Kidney glomerular epithelial cell (primary cell): ENCODE measurements at regions not wholly inside any gene's neighbourhood (a gene's known extent, or its start where the extent isn't known, plus 50 kb on each side); places are given as distances from the start of the nearest gene placed in this dataset.
A peak's percentile ranks its signal among the peaks of the same experiment; 100 is the strongest.

Experiments
- DNase-seq: peaks from one replicate; lab custom pipeline; 2025; lab: John Stamatoyannopoulos, UW

DNA sequence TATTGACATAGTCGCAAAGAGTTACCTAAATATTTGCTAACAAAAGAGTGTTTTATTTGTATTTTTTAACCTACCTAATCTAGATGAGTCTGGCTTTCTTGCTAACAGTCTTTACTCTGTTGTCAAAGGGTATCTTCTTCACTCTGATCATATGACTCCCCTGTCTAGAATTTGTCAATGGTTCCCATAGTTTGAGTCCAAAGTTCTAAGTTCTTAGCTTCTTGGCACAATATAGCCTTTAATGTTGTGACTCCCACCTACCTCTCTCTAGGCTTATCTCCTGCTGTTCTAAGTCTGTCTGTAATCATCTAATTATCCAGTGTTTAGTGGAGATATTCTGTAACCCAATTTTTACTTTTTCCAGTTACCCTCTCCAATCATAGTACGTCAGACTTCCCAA, 104.3 kb upstream of the PDE3A start:
- DNase-seq, result no peak

DNA sequence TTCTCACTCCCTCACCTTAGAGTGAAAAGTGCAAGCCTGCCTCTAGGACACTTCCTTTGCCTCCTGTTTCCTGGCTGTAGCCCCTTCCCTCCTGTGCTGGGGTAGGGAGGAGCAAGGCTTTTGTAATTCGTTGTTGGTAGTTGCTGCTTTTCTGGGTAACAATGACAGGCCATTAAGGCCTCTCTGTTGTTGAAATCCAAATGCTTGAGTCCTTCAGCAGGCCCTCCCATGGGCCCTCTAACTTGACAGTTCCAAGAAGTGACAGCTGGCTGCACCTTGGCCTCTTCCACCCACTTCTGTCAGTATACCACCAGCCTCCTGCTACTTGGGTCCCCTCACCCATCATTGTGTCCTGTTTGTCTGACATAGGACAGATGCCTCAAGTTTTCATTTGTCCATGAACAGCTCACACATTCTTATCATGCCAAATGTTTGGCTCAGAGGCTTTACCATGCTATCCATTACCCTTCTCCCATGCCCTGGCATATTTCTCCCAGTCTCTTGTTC, 103.7 kb upstream of the PDE3A start:
- DNase-seq, result peak; percentile 38

DNA sequence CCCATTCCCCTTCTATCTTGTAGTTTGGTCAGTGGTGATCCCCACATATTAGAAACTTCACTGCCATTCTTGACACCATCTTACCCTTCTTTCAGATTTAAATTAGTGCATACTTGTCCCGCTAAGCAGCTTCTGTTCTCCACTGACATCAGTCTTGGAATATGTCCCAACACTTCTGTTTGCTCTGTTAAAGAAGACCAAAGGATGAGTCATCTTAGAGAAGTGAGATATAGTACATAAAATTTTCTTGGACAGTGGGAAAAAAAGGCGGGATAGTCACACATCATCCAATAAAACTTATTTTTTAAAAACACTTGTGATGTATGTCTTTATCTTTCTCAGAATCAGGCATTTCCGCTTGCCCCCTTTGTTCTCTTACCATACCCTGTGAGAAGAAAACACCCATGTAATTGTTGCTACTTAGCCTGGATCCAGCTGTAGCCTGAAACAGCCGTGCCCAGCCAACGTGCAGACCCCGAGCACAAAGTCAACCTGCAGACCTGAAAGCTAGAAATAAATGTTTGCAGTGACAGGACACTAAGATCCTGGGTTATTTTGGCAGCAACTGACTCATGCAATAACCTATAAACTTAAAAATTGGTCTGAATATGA, 100.1 kb upstream of the PDE3A start:
- DNase-seq, result no peak

DNA sequence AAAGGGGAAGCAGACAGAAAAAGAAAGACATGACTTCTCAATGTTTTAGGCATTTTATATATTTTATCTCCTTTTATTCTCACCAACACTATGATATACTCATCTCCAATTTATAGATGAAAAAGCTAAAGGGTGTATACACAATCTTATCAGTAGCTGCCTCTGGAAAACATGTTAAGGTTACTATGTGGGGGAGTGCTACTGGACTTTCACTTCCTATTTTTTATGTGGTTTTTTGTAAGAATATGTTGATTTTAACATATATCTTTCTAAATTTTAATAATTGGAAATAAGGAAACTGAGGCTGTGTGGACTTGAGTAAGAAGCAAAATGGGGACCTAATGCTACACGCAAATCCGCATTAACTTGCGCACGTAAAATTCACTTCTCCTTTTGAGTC, 99.6 kb upstream of the PDE3A start:
- no peak for DNase-seq

DNA sequence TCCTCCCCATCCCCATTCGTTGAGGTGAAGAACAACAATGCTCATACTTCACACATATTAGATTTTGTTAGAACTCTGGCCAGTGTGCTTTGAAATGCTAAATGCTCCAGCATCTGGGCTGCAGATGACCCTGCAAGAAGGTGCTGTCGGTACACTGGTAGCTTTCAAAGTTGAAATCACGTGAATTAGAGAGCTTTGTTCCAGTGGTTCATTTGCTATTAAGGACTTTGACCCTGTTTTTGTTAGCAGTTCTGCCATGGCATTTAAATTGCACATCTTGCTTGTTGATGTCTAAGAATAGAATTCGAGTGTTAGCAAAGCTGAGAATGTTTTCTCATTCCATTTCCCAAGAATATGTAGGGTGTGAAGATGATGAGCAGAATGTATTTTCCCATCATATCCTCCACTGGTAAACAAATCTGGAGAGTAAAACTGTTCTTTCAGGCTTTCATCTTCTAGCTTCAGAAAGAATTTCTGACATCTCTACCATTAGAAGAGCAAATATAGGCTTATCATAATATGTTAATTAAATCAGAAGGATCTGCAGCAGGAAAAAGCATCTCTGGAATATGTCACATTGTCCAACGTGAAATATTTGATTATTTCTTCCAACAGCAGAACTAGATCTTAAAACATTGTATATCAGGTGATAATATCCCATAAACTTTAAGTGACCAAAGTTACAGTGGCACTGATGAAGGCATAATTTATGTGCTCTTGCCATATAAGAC, 98.8 kb upstream of the PDE3A start:
- no peak for DNase-seq

DNA sequence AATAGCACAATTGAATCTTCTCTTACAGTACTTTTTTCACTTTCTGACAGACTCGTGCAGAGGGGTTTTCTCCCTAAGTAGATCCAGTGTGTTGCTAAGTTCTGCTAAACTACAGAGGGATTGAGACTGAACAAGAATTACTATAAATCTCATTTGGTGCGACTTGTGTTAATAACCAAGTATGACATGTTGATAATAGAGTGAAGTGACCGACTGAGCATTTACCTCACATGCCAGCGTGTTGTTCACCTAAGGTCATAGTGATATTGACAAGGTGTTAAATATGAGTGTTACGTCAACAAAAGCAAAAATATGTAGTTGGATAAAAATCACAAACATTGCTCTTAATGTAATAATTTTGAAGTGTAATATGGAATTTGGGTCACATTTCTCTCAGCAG, 97.8 kb upstream of the PDE3A start:
- DNase-seq, result no peak

DNA sequence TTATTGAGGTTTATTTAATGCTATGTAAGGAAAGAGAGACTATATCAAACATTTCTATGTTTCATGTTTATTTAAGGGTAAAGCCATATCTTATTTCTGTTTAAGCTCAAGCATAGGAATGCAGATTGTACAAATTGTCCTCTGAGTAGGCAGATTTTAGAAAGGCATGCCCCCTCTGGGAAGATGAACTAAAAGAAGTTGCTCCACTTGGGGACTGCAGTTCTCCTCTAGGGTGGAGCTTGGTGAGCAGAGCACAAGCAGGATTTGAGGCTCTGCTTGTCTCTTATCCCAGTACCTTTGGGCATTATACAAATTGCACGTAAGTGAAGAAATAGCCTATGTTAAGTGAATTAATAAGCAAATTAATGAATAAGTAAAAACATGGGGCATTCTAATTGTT, 96.2 kb upstream of the PDE3A start:
- DNase-seq, result no peak

DNA sequence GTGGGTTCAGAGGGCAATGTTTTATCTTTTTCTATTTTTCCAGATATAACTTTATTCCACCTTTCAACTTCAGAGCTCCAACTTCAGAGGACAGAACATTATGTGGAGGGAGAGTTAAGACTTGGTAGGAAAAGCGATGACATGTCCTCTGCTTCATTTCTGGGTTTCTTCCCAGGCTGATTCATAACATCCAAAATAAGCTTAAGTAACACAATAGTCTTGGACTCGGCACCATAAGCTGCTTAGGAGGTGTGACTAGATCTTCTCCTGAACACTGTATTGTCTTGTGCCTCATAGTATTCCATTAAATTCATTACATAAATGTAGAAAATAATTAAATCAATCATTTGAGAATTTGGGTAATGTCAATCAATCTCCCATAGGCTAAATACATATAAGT, 95.5 kb upstream of the PDE3A start:
- DNase-seq, result no peak

DNA sequence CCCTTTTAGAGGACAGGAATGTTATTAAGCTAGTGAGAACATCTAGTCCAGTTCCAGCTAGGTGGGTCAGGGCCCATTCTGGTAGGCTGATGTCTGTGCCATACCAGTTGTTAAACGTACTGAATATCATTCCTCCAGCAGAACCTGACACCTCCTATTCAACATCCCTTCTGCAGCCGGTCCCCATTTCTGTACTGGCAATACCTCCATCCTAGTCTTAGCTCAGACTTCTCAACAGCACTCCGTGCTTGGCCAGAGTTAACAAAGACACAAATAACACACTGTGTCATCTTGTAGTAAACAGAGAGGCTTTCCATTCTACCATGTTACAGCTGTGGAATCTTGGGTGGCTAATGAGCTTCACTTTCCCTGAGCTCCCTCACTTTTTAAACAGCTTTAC, 94.3 kb upstream of the PDE3A start:
- DNase-seq, result no peak

DNA sequence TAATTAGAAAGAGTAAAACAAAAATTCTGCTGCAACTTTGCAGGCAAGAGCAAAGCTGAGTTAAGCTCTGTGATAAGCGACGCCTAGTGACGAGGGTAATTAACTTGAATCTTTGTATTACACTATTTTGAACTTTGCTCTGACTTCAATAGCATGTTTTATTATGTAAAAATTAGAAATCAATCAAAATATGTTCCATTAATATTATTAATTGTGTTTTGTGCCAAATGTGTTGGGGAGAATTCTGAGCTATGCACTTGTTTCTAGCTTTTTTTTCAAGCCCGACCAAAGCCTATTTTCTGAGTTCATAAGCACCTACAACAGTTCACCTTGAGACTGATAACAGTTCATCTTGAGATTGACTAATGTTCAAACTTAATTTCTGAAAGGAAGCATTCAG, 90.1 kb upstream of the PDE3A start:
- no peak for DNase-seq

DNA sequence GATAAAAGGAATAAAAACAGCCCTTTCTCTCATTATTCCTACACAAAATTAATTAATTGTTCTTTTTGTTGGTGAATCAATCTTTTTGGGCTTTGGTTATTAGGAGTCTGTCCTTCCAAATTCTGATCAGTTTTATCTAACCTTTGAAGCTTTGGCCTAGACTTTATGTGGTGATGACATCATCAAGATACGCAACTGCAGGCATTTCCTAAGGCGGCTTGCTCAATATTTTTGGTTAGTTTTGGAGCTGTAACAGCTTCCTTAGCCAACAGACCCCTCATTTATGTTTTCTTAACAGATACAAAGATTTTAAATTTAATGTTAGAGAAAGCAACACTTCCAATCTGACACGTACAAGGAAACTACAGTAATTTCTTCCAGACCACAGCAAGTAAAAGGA, 87.8 kb upstream of the PDE3A start:
- DNase-seq, result no peak

DNA sequence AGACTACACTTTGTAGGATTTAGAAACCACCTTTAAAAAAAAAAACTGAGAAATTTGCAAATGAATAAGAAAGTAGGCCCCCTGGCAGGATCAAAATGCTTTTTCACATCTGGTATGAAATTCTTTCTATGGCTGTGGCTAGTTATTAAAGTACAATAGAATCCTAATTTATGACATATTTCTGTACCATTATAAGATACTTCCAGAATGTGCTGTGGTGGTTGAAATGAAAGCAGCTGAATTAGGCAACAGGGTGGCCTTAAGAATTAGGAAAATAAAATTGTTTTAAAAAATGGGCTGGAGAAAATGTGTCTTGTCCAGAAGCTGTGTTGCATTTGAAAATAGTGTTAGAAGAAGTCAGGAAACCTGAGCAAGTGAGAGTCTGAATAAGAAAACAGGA, 85.9 kb upstream of the PDE3A start:
- no peak for DNase-seq

DNA sequence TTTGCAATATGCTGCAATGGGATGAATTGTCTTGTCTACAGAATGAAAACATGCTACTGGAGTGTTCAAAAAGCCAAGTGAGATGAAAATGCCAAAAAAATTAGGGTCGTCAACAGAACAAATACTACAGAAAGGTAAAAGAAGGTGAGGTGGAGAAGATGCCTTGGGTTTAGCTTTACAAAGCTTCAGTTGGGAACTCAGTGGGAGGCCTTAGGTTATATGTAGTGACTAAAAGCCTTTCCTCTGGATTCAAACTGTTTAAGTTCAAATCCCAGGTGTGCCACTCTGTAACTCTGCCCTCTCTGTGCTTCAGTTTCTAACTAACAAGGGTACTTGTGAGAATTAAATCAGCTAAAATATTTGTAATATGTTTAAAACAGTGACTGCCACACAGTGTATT, 84.9 kb upstream of the PDE3A start:
- no peak for DNase-seq

DNA sequence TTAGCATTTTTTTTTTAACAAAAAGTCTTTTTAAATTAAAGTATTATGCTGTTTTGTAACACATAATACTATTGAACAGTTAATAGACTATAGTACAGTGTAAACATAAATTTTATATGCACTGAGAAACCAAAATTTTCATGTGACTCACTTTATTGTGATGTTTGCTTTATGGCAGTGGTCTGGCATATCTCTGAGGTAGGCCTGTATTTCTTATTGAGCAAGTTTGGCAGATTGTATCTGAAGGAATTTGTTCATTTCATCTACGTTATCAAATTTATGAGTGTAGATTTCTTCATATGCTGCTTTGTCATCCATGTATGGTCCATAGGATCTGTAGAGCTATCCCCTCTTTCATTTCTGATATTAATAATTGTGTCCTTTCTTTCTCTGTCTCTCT, 78.8 kb upstream of the PDE3A start:
- DNase-seq, result no peak

DNA sequence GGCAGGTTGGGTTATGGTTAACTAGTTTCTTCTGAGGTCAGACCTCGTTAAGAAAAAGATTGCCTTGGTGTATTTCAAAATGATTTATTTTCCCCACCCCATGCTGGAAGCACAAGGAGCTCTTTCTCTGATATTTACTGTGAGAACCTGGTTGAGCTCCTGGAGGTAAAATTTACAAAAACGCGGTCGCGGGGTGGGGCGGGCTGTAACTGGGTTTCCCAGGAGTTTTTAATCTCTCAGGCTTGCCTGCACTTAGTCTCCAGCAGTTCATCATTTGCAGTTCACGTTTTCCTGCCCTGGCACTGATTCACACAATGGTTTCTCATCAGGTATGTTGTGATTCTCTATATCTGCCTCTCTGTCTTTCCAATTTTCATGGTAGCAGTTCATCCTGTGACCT, 67.9 kb upstream of the PDE3A start:
- DNase-seq, result no peak

DNA sequence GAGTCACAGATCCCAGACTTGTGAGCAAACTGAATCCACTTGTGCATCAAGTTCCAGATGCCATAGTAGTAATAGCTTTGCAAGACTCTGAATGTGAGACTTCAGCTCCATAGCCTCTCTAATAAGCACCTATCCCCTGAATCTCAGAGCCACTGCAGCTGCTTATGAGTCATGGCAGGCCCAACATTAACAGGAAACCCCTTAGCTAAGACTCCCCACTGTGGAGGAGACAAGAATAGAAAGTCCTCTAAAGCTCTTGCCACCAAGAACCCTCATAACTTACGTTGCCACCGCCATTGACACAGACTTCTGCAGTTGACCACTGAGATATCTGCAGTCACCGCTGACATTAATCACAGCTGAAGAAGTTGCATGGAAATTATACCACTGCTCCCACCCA, 62.9 kb upstream of the PDE3A start:
- DNase-seq, result no peak

DNA sequence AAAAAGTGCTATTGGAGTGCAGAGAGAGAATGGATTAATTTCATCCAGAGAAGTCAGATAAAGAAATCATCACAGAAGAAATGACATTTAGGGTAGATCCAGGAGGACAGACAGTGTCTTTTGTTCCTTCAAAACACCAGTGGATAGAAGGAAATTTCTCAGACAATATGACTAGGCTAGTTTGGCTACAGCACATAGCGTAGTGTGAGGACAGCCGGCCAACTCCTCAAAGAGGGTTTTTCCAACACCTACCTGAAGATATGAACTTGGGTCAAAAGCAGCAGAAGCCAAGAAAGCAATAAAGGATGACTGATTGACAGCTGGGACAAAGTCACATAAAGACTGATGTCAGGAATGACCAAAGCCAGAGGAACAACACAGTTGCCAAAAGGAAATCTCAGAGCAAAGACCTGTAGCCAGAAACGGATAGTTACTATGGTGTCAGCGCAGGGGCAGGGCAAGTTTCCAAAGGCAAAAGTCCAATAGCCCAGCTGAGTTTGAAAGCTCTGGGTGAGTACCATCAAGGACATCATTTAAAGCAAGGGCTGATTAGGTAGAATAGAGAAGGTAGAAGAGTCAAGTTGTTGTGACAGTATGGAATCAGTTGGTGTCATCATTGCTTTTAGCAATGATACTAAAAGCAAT, 58.7 kb upstream of the PDE3A start:
- no peak for DNase-seq

DNA sequence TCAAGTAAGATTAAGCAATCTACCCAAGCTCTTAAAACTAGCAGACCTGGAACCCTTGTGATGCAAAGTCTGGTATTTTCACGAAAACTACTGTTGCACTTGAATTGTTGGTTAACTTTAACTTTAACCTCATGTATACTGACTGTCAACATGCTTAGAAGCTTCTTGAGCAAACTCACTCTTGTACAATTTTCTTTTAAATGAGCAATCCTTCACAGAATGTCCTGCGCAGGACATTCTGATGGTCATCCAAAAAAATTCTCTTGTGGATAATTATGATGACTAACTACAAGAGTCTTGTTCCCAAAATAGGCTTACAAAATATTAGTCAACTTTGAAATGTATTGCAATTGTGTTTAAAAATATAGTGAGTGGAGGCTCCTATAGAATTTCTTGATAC, 54.0 kb upstream of the PDE3A start:
- DNase-seq, result no peak

DNA sequence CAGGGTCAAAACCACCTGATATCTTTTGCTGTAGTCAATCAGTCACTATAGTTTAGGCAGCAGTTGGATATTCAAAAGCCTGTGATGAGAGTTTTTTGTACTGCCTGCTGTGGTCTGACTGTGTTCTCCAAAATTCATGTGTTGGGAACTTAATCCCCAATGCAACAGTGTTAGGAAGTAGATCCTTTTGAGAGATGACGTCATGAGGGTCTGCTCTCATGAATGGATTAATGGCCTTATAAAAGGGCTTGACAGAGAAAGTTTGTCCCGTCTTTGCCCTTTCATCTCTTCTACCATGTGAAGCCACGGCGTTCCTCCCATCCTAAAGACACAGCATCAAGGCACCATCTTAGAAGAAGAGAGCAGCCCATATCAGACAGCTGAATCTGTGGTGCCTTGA, 50.8 kb upstream of the PDE3A start:
- DNase-seq, result no peak
